ENCODE measurements at regions not wholly inside any gene's neighbourhood (a gene's known extent, or its start where the extent isn't known, plus 50 kb on each side); places are given as distances from the start of the nearest gene placed in this dataset.

- TF ChIP-seq SP1 (IDR thresholded peaks at IDR 0.05) (no peak), CTCF (IDR thresholded peaks at IDR 0.05; ENCODE audit: low read depth, low read length, missing input control) (no peak), MAX (IDR thresholded peaks at IDR 0.05) (no peak), TAF1 (conservative IDR thresholded peaks at IDR 0.05) (no peak), JUND (IDR thresholded peaks at IDR 0.05) (no peak), HNF4A (conservative IDR thresholded peaks at IDR 0.05) (no peak), RAD21 (IDR thresholded peaks at IDR 0.05) (no peak), YY1 (IDR thresholded peaks at IDR 0.05) (no peak), ZBTB33 (IDR thresholded peaks at IDR 0.05) (no peak), GABPA (IDR thresholded peaks at IDR 0.05 in 1 of 2, conservative IDR thresholded peaks at IDR 0.05 in 1 of 2) (no peak), EGR1 (IDR thresholded peaks at IDR 0.05; ENCODE audit: low read depth in 2 of 2) (no peak), REST (IDR thresholded peaks at IDR 0.05) (no peak), ATF3 (IDR thresholded peaks at IDR 0.05) (no peak)
Observed at GRCh38 chr9:591292-591691, 250.2 kb upstream of the DMRT1 start.
